Breast epithelium (tissue), 3 donors: ENCODE measurements at regions not wholly inside any gene's neighbourhood (a gene's known extent, or its start where the extent isn't known, plus 50 kb on each side); places are given as distances from the start of the nearest gene placed in this dataset.
"Not testable (repeated sequence)": the region's sequence is repeated elsewhere in the genome, so short reads cannot be mapped to it uniquely, and the experiment has no call there.

Experiments used
- POLR2A ChIP-seq: fragments of 450-650 bp; IDR thresholded peaks from one replicate; pipeline ENCODE4 v1.6.1; 2016; ENCODE audit warnings: antibody characterized with exemption, mild to moderate bottlenecking, moderate library complexity
- TF ChIP-seq, protein P1 (sequence below), 3 donors: fragments of 450-650 bp; IDR thresholded peaks; one replicate each; pipeline ENCODE4 v1.5.1; 2016 to 2017; ENCODE audit warnings: antibody characterized with exemption in 3 of 3, mild to moderate bottlenecking in 3 of 3, moderate library complexity in 3 of 3

- TF ChIP-seq, protein P1, sequence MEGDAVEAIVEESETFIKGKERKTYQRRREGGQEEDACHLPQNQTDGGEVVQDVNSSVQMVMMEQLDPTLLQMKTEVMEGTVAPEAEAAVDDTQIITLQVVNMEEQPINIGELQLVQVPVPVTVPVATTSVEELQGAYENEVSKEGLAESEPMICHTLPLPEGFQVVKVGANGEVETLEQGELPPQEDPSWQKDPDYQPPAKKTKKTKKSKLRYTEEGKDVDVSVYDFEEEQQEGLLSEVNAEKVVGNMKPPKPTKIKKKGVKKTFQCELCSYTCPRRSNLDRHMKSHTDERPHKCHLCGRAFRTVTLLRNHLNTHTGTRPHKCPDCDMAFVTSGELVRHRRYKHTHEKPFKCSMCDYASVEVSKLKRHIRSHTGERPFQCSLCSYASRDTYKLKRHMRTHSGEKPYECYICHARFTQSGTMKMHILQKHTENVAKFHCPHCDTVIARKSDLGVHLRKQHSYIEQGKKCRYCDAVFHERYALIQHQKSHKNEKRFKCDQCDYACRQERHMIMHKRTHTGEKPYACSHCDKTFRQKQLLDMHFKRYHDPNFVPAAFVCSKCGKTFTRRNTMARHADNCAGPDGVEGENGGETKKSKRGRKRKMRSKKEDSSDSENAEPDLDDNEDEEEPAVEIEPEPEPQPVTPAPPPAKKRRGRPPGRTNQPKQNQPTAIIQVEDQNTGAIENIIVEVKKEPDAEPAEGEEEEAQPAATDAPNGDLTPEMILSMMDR (IDR thresholded peaks at IDR 0.05) = not testable (repeated sequence)
- TF ChIP-seq POLR2A = not testable (repeated sequence)
Observed at GRCh38 chr2:111610035-111610434, 274.0 kb downstream of the ANAPC1 start.
